CD4-positive, alpha-beta T cell treated with Interleukin-4 for 1 hour (primary cell): ENCODE measurements at regions not wholly inside any gene's neighbourhood (a gene's known extent, or its start where the extent isn't known, plus 50 kb on each side); places are given as distances from the start of the nearest gene placed in this dataset.
"Not testable (repeated sequence)": the region's sequence is repeated elsewhere in the genome, so short reads cannot be mapped to it uniquely, and the experiment has no call there.

ENCODE experiments used
- DNase-seq, 2 donors: peaks; one replicate each; pipeline ENCODE4 v3.0.0-alpha.2; 2020 to 2022

DNA sequence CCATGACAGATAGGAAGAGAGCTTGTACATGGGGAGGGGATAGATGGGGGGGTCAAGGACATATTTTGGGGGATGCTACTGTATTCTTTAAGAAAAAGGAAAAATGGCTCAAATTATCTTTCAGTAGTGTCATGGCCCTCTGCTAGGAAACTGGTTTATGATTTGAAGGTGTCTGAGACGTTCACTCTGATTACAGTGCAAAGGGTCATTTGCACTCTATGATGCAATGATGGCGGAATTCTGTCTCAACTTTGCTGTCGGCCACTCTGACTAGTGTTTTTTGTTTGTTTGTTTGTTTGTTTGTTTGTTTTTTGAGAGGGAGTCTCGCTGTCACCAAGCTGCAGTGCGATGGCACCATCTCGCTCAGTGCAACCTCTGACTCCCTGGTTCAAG lies 180.0 kb downstream of the SOX4 start:
- no peak for DNase-seq

GRCh38 chr6:21777846-21778245 lies 184.3 kb downstream of the SOX4 start:
- DNase-seq: no peak

DNA sequence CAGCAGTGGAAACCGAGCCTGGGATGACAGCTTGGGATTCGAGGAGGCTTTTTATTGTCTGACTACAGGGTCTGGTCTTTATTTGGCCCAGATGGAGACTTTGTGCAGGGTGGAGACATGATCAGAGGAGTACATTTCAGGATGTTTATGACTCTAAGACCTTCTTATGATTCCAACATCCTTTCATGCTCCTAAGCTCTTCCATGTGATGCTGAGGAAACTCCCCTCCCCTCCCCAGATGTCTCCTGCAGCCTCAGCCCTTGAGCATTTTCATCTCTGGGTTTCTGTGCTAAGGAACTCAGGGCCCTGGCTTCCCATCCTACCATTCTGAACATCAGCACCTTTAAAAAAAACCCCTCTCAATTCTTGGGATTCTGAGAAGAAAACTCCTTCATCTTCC lies 186.6 kb downstream of the SOX4 start:
- no peak for DNase-seq

DNA sequence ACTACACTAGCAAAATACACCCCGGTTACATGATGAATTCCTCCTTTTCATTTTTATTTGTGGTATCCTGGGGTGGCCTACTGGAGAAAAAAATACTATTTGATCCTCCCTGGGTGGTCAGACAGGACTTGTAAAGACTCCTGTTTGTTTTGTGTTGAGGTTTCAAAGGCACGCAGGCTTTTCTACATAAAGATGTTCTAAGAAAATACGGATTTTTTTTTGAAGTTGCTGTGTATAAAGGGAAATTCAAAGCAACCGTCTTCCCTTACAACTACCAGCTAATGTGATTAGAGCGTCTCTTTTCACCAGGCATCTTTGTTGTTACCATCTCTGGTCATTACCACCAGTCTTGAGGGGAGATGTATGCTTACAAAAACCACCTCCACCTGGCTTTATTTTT lies 187.1 kb downstream of the SOX4 start:
- no peak for DNase-seq

DNA sequence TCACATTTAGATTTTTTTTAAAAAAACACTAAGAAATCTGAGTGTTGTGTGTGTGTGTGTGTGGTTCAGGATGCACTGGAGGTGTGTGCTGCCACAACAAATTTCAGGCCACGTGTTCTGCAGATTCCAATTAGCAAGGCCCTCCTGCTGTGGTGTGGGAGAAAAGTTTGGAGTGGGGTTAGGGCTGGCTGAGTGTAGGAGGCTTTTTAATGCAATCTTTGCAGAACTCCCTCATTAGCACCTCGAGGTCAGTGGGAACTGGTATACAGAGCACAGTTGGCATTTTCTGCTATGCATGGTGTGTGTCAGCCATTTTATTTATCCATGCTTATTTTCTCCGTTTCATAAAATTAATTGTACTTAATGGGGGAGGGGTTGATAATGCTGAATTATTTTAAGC lies 187.6 kb downstream of the SOX4 start:
- no peak for DNase-seq

DNA sequence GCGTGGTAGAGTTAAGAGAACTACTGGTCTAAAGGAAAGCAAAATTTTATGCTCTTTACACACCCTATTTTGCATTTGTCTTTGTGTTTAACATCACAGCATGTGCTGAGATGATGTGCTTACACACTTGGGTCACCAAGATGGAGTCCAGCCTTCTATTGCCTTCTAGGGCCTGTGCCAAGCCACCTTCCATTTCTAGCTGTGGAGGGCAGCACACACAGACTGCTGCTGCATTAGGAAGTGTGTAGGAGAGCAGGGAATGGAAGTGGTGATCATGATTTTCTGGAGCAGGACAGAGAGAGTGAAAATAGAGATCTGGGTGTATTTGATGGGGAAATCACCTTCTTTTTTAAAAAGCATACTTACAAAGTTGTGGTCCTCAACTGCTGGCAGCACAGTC lies 191.6 kb downstream of the SOX4 start:
- DNase-seq: no peak

GRCh38 chr6:21791056-21791455 lies 197.5 kb downstream of the SOX4 start:
- DNase-seq: no peak

DNA sequence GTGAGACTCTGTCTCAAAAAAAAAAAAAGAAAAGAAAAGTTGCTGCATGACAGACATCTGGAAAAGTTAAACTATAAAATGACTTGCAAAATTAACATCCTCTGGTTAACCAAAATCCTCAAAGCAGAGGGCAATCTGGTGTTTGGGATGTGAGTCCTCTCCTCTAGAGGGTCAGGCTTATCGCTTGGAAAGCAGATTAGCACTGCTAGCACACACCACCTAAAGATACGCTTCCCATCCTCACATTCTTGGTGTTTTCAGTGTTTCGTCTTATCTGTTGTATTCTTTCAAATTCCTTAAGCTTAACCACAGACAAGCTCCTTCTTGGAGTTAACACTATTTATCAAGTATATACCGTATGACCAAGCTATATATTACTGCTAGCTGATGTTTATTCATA lies 198.0 kb downstream of the SOX4 start:
- DNase-seq: no peak

DNA sequence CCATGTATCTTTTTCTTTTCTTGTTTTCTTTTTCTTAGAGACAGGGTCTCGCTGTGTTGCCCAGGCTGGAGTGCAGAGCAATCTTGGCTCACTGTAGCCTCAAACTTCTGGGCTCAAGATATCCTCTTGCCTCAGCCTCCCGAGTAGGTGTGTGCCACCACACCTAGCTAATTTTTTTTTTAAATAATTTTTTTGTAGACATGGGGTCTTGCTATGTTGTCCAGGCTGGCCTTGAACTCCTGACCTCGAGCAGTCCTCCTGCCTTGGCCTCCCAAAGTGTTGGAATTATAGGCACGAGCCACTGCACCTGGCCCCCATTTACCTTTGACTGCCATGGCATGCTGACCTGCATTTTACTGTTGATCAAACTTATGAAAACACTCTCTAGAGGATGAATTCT lies 198.6 kb downstream of the SOX4 start:
- DNase-seq: no peak

DNA sequence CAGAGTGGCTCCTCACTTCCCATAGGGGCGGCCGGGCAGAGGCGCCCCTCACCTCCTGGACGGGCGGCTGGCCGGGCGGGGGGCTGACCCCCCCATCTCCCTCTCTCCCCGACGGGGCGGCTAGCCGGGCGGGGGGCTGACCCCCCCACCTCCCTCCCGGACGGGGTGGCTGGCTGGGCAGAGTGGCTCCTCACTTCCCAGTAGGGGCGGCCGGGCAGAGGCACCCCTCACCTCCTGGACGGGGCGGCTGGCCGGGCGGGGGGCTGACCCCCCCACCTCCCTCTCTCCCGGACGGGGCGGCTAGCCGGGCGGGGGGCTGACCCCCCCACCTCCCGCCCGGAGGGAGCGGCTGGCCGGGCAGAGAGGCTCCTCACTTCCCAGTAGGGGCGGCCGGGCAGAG lies 203.4 kb downstream of the SOX4 start:
- not testable (repeated sequence) for DNase-seq

- no peak for DNase-seq
Measured at GRCh38 chr6:21798468-21798867, 204.9 kb downstream of the SOX4 start.

DNA sequence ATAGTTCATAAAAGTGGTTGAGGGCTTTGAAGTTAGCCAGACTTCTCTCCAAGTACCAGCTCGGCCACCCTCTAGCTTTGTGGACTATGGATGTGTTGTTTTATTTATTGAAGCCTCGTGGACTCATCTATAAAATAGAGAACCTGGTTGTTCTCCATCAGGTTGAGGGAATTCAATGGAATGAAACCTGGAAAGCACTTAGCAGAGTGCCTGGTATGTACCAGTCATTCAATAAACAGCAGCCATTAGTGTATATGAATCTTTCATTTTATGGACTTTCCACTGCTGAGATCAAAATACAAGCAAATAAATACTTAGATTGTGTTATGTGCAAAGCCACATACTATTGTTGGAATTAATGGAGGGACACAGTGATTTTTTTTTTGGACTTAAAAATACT lies 206.8 kb downstream of the SOX4 start:
- DNase-seq: no peak

- DNase-seq: no peak
Measured at GRCh38 chr6:21800948-21801438, 207.4 kb downstream of the SOX4 start.

- DNase-seq: no peak
Measured at GRCh38 chr6:21801446-21802174, 208.1 kb downstream of the SOX4 start.

- DNase-seq: no peak
Measured at GRCh38 chr6:21802175-21802822, 208.7 kb downstream of the SOX4 start.

DNA sequence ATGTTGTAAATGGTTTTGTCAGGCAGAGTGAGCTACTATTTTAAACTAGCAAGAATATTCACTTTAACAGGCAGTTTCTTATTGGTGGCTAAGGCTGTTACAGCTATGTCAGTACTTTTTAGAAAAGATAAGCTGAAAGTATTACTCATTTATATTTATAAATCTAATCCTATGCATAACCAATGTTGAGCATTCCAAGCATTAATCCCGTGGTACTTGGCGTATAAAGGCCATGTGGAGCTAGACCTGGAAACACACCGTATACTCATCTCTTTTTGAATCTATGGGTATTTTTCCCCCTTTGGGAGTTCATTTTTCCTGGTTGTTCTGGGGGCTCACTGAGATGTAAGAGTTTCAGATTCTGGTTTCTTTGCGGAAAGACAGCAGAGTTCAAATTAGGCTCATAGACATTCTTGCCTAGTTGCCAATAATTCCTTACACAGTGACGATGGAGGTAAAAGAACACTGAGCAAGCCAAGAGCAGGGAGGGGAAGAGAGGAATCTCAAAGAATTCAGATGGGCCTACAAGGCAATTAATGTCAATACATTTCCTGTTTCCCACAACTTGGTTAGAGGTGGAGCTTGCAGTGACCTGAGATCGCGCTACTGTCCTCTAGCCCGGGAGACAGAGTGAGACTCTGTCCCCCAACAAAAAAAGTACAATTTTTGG lies 211.5 kb downstream of the SOX4 start:
- no peak for DNase-seq

DNA sequence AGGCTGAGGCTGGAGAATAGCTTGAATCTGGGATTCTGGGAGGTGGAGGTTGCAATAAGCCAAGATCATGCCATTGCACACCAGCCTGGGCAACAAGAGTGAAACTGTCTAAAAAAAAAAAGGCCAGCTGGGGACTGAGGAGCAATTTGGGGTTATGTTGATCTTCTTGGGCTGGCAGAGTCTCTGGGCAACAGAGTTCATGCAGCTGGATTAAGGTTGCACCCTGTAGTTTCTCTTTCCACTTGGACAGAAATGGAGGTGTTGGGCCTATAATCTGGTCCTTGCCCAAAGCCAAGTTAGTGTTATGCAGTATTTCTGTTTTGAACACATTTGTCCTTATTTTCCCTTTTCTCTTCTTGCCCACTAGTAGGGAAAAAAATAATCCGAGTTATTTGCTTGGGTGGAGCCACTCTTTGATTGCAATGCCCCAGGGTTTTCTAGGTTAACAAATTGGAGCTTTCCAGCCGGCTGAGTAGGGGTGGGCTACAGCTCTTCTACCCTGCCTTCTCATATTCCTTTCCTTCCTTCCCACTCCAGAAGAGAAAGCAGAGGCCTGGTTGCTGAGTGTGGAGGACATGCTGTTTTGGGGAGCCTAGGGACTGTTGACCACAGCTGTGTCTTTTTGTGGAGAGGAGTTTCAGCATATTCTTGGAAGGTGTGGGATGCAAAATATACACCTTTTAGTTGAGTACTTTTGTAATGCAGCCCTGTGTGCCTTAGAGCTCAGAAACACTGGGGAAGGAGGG lies 213.9 kb downstream of the SOX4 start:
- DNase-seq: no peak

DNA sequence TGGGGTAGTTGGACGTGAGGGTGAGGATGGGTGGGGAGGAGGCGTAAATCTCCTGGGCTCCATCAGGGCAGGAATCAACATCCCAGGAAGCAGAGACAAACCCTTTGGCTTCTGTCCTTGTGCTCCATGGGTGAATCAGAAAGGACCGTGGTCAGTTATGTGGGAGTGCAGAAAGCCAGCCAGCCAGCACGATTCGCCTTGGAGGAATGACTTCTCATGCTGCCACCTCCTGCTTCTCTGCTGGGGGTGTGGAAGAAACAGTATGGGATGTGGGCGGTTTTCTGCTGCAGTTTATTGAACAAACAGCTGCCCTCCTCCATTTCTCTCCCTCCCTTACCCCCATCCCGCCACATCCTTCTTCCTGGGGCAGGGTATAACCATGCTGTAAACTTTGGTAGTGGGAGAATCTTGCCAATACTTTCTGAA lies 214.5 kb downstream of the SOX4 start:
- DNase-seq: no peak

DNA sequence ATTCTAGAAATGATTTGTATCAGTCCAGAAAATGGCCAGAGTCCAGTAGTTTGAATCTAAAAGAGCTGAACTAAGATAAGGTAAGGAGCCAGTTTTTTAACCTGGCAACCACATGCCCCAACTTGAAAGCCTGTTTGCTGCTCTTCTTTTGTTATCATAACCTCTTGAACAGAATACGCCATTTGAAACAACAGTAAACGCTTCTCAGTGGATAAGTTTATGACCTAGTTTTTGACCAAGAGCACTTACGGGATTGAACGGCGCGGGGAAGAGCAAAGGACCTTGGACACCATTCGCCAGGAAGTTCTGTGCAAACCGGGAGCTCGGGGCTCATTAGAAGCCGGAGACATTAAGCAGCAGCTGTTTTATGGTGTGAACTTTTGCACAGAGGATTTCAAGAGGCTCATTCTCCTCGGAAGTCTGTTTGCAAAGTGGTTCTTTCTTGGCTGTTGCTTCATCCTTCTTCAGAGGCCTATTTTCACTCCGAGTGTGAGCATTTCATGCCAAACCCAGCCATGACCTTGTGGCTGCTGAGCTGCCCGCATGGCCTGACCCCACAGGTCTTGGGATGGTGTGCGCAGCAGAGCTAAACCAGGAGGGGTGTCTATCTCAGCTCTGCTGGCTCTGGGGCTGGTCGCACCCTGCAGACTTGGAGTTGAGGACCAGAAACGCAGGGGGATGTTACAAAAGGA lies 215.1 kb downstream of the SOX4 start:
- DNase-seq: no peak

GRCh38 chr6:21811484-21811883 lies 217.9 kb downstream of the SOX4 start:
- DNase-seq: no peak

GRCh38 chr6:21816231-21816630 lies 222.7 kb downstream of the SOX4 start:
- no peak for DNase-seq

GRCh38 chr6:21820442-21820841 lies 226.9 kb downstream of the SOX4 start:
- no peak for DNase-seq

DNA sequence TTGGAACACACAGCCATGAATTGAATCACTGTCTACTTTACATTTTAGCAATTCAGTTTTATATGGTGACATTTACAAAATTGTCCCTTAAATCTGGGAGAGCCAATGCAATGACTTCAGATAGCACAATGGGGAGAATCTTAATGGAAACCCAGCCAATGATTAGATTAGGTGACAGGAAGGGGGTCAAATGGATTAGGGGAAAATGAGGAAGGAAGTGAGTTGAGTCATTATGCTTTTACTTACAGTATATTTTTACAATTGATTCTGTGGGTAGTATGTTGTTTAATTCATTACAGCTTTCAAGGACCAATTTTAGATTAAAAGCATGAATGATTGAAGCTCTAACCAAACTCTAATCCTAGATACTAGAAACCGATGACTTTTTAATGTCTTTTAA lies 229.8 kb downstream of the SOX4 start:
- no peak for DNase-seq
